BE2C (cell line): ENCODE measurements at regions not wholly inside any gene's neighbourhood (a gene's known extent, or its start where the extent isn't known, plus 50 kb on each side); places are given as distances from the start of the nearest gene placed in this dataset.

ENCODE experiments used
- DNase-seq: peaks from one replicate; pipeline ENCODE4 v3.0.0-alpha.2; 2020
- H3K27me3 ChIP-seq: fragments of 250-450 bp; sonication (Bioruptor Pico); 2 replicates; pipeline ENCODE4 v1.5.1; 2020; ENCODE audit warnings: mild to moderate bottlenecking
- H3K36me3 ChIP-seq: fragments of 250-450 bp; sonication (Bioruptor Pico); 2 replicates; pipeline ENCODE4 v1.5.1; 2020; ENCODE audit warnings: mild to moderate bottlenecking
- H3K4me1 ChIP-seq: fragments of 250-450 bp; sonication (Bioruptor Pico); 2 replicates; pipeline ENCODE4 v1.5.1; 2020
- H3K4me3 ChIP-seq: 2 replicates; pipeline ENCODE4 v1.5.1; 2011; ENCODE audit warnings: low read depth, low read length
- H3K9me3 ChIP-seq: fragments of 250-450 bp; sonication (Bioruptor Pico); 2 replicates; pipeline ENCODE4 v1.5.1; 2020
- CTCF ChIP-seq: IDR thresholded peaks from 2 replicates; pipeline ENCODE4 v1.5.1; 2012; ENCODE audit warnings: mild to moderate bottlenecking, low read depth, low read length

- Histone ChIP-seq H3K27me3 (no peaks in the 10 kb centered on the region), H3K4me3 (no peak overlapping the region), H3K9me3 (no peaks in the 10 kb centered on the region), H3K4me1 (peaks cover 25% of the 10 kb centered on the region), H3K36me3 (no peaks in the 10 kb centered on the region)
- TF ChIP-seq CTCF = no peak
- DNase-seq = no peak
Observed at GRCh38 chr6:11633741-11634509, 96.4 kb downstream of the TMEM170B start.

- no peak for TF ChIP-seq CTCF
- H3K4me1 ChIP-seq = peaks cover 24% of the 10 kb centered on the region
- H3K9me3 ChIP-seq = no peaks in the 10 kb centered on the region
- no peaks in the 10 kb centered on the region for H3K36me3 ChIP-seq
- H3K27me3 ChIP-seq = no peaks in the 10 kb centered on the region
- no peak overlapping the region for H3K4me3 ChIP-seq
- no peak for DNase-seq
Observed at GRCh38 chr6:11634948-11635347, 97.4 kb downstream of the TMEM170B start.

DNA sequence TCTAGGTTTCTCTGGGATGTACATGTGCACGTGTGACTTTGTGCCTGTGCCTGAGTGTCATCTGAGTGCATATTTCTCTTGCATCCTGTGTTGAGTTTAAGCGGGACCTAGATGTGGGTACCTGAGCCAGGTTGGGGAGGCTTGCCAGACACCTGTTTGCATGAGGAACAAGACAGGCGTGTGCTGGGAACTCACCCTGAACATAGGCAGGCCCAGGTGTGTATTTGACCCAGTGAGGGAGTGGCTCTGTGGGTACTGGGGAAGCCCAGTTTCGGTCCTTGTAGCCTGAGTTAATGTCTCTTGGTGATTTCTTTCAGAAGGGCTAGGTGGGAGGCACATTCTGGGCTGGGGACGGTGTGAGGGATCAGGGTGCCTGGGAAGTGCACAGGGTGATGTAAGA lies 98.6 kb downstream of the TMEM170B start:
- Histone ChIP-seq H3K4me3 (no peak overlapping the region), H3K36me3 (no peaks in the 10 kb centered on the region), H3K27me3 (no peaks in the 10 kb centered on the region), H3K9me3 (no peaks in the 10 kb centered on the region), H3K4me1 (peaks cover 12% of the 10 kb centered on the region)
- DNase-seq = no peak
- TF ChIP-seq CTCF = no peak

- Histone ChIP-seq H3K36me3 (no peaks in the 10 kb centered on the region), H3K4me3 (no peak overlapping the region), H3K27me3 (no peaks in the 10 kb centered on the region), H3K9me3 (no peaks in the 10 kb centered on the region), H3K4me1 (peaks cover under 1% of the 10 kb centered on the region; the same call in 1 of the 2 replicates)
- no peak for TF ChIP-seq CTCF
- no peak for DNase-seq
Observed at GRCh38 chr6:11637266-11637665, 99.7 kb downstream of the TMEM170B start.

- H3K4me1 ChIP-seq = no peaks in the 10 kb centered on the region
- H3K27me3 ChIP-seq = no peaks in the 10 kb centered on the region
- H3K36me3 ChIP-seq = no peaks in the 10 kb centered on the region
- DNase-seq = no peak
- H3K9me3 ChIP-seq = no peaks in the 10 kb centered on the region
- no peak overlapping the region for H3K4me3 ChIP-seq
- TF ChIP-seq CTCF = no peak
Observed at GRCh38 chr6:11639376-11640235, 102.1 kb downstream of the TMEM170B start.

DNA sequence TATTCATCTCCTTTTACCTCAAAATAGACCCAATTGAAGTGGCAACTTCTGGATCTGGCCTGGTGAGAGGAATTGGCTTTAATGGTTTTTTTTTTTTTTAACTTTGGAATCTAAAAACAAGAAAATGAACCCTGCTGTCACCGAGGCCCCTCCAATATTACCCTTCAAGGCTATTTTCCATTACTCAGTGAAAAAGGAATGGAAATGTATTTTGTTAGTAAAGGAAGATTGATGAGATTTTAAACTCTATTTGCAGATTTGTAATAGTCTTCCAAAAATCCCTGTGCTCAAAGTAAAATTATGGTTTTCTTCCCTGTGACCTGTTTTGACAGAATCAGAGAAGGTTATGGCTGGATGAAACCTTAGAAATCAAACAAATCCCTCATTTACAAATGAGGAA lies 102.9 kb downstream of the TMEM170B start:
- no peak overlapping the region for H3K4me3 ChIP-seq
- no peak for DNase-seq
- H3K4me1 ChIP-seq = no peaks in the 10 kb centered on the region
- TF ChIP-seq CTCF = no peak
- no peaks in the 10 kb centered on the region for H3K9me3 ChIP-seq
- H3K27me3 ChIP-seq = no peaks in the 10 kb centered on the region
- no peaks in the 10 kb centered on the region for H3K36me3 ChIP-seq
